DOHH2 (cell line): ENCODE measurements at regions not wholly inside any gene's neighbourhood (a gene's known extent, or its start where the extent isn't known, plus 50 kb on each side); places are given as distances from the start of the nearest gene placed in this dataset.
"Not testable (repeated sequence)": the region's sequence is repeated elsewhere in the genome, so short reads cannot be mapped to it uniquely, and the experiment has no call there.

ENCODE experiments used
- H3F3A ChIP-seq: fragments of 200-600 bp; sonication (generic), shearing (Covaris generic); 2 replicates; pipeline ENCODE4 v1.6.0; 2016; ENCODE audit warnings: antibody characterized with exemption, mild to moderate bottlenecking; ENCODE audit not compliant: control insufficient read depth, insufficient read depth
- H3K27ac ChIP-seq: fragments of 200-600 bp; sonication (generic); 2 replicates; pipeline ENCODE4 v1.5.1; 2014; ENCODE audit warnings: low read depth, mild to moderate bottlenecking, low read length, moderate library complexity
- H3K27me3 ChIP-seq: fragments of 200-600 bp; sonication (generic); 2 replicates; pipeline ENCODE4 v1.6.1; 2014; ENCODE audit warnings: mild to moderate bottlenecking, low read length, mixed read lengths; ENCODE audit not compliant: control insufficient read depth
- H3K36me3 ChIP-seq: fragments of 200-600 bp; sonication (generic); 2 replicates; pipeline ENCODE4 v1.6.1; 2014; ENCODE audit warnings: mild to moderate bottlenecking, low read length, moderate library complexity, mixed read lengths; ENCODE audit not compliant: control insufficient read depth
- H3K4me1 ChIP-seq: fragments of 200-600 bp; sonication (generic); 2 replicates; pipeline ENCODE4 v1.6.1; 2014; ENCODE audit warnings: mild to moderate bottlenecking, low read length, mixed read lengths; ENCODE audit not compliant: control insufficient read depth
- H3K4me2 ChIP-seq: fragments of 200-600 bp; sonication (generic); 2 replicates; pipeline ENCODE4 v1.6.0; 2014; ENCODE audit warnings: mild to moderate bottlenecking, low read length, moderate library complexity
- H3K4me3 ChIP-seq: fragments of 200-600 bp; sonication (generic); 2 replicates; pipeline ENCODE4 v1.5.1; 2014; ENCODE audit warnings: mild to moderate bottlenecking, low read length, mixed read lengths
- H3K79me2 ChIP-seq: fragments of 200-600 bp; sonication (generic); 2 replicates; pipeline ENCODE4 v1.6.1; 2014; ENCODE audit warnings: mild to moderate bottlenecking, low read length, mixed read lengths; ENCODE audit not compliant: control insufficient read depth
- H3K9me2 ChIP-seq: fragments of 200-600 bp; sonication (generic); replicated peaks from 2 replicates; pipeline ENCODE4 v1.6.1; 2014; ENCODE audit warnings: mild to moderate bottlenecking, low read length, mixed read lengths; ENCODE audit not compliant: control insufficient read depth
- H3K9me3 ChIP-seq: fragments of 200-600 bp; sonication (generic); 2 replicates; pipeline ENCODE4 v1.6.1; 2014; ENCODE audit warnings: antibody characterized with exemption, low read length, mixed read lengths; ENCODE audit not compliant: control insufficient read depth, insufficient read depth
- H4K20me1 ChIP-seq: fragments of 200-600 bp; sonication (generic); 2 replicates; pipeline ENCODE4 v1.6.0; 2014; ENCODE audit warnings: low read depth, mild to moderate bottlenecking, antibody characterized with exemption, low read length, moderate library complexity; ENCODE audit not compliant: control insufficient read depth, insufficient read depth
- CTCF ChIP-seq: fragments of 200-600 bp; sonication (generic); IDR thresholded peaks from one replicate; pipeline ENCODE4 v1.5.1; 2014; ENCODE audit warnings: antibody characterized with exemption, mild to moderate bottlenecking, low read depth, low read length; ENCODE audit not compliant: poor library complexity, severe bottlenecking
- EZH2phosphoT487 ChIP-seq: fragments of 200-600 bp; sonication (generic); IDR thresholded peaks from 2 replicates; pipeline ENCODE4 v1.6.1; 2017; ENCODE audit warnings: borderline replicate concordance, mild to moderate bottlenecking, antibody characterized with exemption, low read length, moderate library complexity, mixed read lengths

- TF ChIP-seq EZH2phosphoT487 (no peak), CTCF (no peak)
- Histone ChIP-seq H3F3A (no peaks in the 10 kb centered on the region), H3K4me3 (no peak overlapping the region), H3K4me1 (no peaks in the 10 kb centered on the region), H3K27me3 (no peaks in the 10 kb centered on the region), H3K9me2 (no peaks in the 10 kb centered on the region), H3K79me2 (no peaks in the 10 kb centered on the region), H3K4me2 (no peak overlapping the region), H3K36me3 (no peaks in the 10 kb centered on the region), H3K27ac (no peak overlapping the region), H4K20me1 (no peaks in the 10 kb centered on the region), H3K9me3 (no peaks in the 10 kb centered on the region)
These were observed 198.6 kb downstream of the CEP135 start for GRCh38 chr4:56147371-56147770.

- Histone ChIP-seq H3K79me2 (no peaks in the 10 kb centered on the region), H3K9me2 (no peaks in the 10 kb centered on the region), H4K20me1 (no peaks in the 10 kb centered on the region), H3K4me1 (no peaks in the 10 kb centered on the region), H3K27ac (no peak overlapping the region), H3K36me3 (no peaks in the 10 kb centered on the region), H3K27me3 (no peaks in the 10 kb centered on the region), H3K4me2 (no peak overlapping the region), H3K9me3 (no peaks in the 10 kb centered on the region), H3K4me3 (no peak overlapping the region), H3F3A (no peaks in the 10 kb centered on the region)
- no peak for TF ChIP-seq CTCF
- TF ChIP-seq EZH2phosphoT487, result no peak
These were observed 198.2 kb downstream of the CEP135 start for GRCh38 chr4:56146956-56147355.

GRCh38 chr4:56142088-56142487 is 193.3 kb downstream of the CEP135 start:
- Histone ChIP-seq H3K27me3 (no peaks in the 10 kb centered on the region), H3K4me3 (no peak overlapping the region), H3K27ac (no peak overlapping the region), H3F3A (no peaks in the 10 kb centered on the region), H3K36me3 (no peaks in the 10 kb centered on the region), H3K9me3 (no peaks in the 10 kb centered on the region), H3K79me2 (no peaks in the 10 kb centered on the region), H4K20me1 (no peaks in the 10 kb centered on the region), H3K4me1 (no peaks in the 10 kb centered on the region), H3K9me2 (no peaks in the 10 kb centered on the region), H3K4me2 (no peak overlapping the region)
- TF ChIP-seq EZH2phosphoT487 (no peak), CTCF (no peak)

- Histone ChIP-seq H3K4me3 (no peak overlapping the region), H3K79me2 (no peaks in the 10 kb centered on the region), H4K20me1 (no peaks in the 10 kb centered on the region), H3K27ac (no peak overlapping the region), H3K9me3 (no peaks in the 10 kb centered on the region), H3K4me1 (no peaks in the 10 kb centered on the region), H3K27me3 (no peaks in the 10 kb centered on the region), H3K36me3 (no peaks in the 10 kb centered on the region), H3K9me2 (no peaks in the 10 kb centered on the region), H3K4me2 (no peak overlapping the region), H3F3A (no peaks in the 10 kb centered on the region)
- TF ChIP-seq CTCF (no peak), EZH2phosphoT487 (no peak)
These were observed 190.6 kb downstream of the CEP135 start for GRCh38 chr4:56139241-56139827.

GRCh38 chr4:56134834-56135233 is 186.1 kb downstream of the CEP135 start:
- H3K4me3 ChIP-seq, H4K20me1 ChIP-seq, H3K27me3 ChIP-seq, H3K9me3 ChIP-seq, H3K4me2 ChIP-seq, H3K36me3 ChIP-seq, H3K27ac ChIP-seq, H3K79me2 ChIP-seq, H3F3A ChIP-seq, H3K9me2 ChIP-seq: not testable (repeated sequence)
- H3K4me1 ChIP-seq, result peaks cover 13% of the 10 kb centered on the region
